AG04449 (cell line): ENCODE measurements at regions not wholly inside any gene's neighbourhood (a gene's known extent, or its start where the extent isn't known, plus 50 kb on each side); places are given as distances from the start of the nearest gene placed in this dataset.

Experiments used
- CTCF ChIA-PET: fragments of 350-600 bp; formaldehyde crosslinking; extraction: SDS; loops from one replicate; lab custom pipeline; 2021; ENCODE audit warnings: antibody characterized with exemption; lab: Yijun Ruan, JAX
- POLR2A ChIA-PET: fragments of 400-600, 350-600 bp; formaldehyde crosslinking; extraction: SDS; loops from one replicate; lab custom pipeline; 2020; ENCODE audit warnings: antibody characterized with exemption, inconsistent platforms; lab: Yijun Ruan, JAX
- DNase-seq: peaks from one replicate; pipeline ENCODE4 v3.0.0-alpha.2; 2010; ENCODE audit warnings: low read depth, low spot score
- H3K4me3 ChIP-seq: 2 replicates; pipeline ENCODE4 v1.5.1; 2011; ENCODE audit warnings: low read depth, mild to moderate bottlenecking, control low read depth, low read length
- TF ChIP-seq, protein P1 (sequence below): IDR thresholded peaks from one replicate; pipeline ENCODE4 v1.5.1; 2011; ENCODE audit warnings: mild to moderate bottlenecking, moderate library complexity, low read length, control low read depth, inconsistent platforms; ENCODE audit not compliant: insufficient read depth; ENCODE audit errors: missing control alignments

DNA sequence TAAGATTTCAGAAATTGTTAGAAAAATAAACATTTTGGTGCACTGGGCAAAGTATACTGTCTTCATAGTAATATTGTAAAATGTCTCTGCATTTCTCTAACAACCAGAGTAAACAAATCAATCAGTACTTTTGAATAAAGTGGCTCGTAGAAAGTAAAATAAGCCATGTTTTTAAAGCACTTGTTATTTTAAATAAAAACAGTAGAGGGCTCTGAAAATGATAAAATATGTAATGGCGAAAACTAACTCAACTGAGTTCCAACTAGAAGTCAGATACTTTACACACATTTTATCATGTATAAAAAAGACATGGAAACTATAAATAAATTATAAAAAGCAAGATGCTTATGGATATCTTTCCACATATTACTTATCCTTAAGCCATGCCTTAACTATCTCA, 1134.4 kb downstream of the PDHA2 start:
- TF ChIP-seq, protein P1, sequence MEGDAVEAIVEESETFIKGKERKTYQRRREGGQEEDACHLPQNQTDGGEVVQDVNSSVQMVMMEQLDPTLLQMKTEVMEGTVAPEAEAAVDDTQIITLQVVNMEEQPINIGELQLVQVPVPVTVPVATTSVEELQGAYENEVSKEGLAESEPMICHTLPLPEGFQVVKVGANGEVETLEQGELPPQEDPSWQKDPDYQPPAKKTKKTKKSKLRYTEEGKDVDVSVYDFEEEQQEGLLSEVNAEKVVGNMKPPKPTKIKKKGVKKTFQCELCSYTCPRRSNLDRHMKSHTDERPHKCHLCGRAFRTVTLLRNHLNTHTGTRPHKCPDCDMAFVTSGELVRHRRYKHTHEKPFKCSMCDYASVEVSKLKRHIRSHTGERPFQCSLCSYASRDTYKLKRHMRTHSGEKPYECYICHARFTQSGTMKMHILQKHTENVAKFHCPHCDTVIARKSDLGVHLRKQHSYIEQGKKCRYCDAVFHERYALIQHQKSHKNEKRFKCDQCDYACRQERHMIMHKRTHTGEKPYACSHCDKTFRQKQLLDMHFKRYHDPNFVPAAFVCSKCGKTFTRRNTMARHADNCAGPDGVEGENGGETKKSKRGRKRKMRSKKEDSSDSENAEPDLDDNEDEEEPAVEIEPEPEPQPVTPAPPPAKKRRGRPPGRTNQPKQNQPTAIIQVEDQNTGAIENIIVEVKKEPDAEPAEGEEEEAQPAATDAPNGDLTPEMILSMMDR: no peak
- H3K4me3 ChIP-seq: no peak overlapping the region
- CTCF ChIA-PET: no interaction called here
- no peak for DNase-seq
- POLR2A ChIA-PET: no interaction called here

DNA sequence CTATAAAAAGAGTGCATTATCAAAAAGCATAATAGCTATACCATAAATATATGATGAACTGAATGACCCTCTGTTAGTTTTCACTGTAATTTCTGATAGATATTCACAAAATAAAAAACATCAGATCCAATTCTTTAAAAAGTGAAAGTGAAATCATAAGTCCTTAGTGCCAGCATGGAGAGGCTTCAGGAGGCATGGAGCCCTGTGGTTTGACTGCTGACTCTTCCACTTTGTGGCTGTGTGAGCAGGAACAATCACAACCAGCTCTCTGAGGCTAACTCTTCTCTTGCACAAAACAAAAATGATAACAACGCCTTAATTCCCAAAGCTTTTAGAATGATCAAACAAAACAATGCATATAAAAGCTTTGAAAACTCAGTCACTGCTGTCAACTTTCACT, 1143.9 kb downstream of the PDHA2 start:
- ChIA-PET POLR2A (no interaction called here), CTCF (no interaction called here)
- DNase-seq: no peak
- TF ChIP-seq, protein P1: no peak
- H3K4me3 ChIP-seq: no peak overlapping the region

DNA sequence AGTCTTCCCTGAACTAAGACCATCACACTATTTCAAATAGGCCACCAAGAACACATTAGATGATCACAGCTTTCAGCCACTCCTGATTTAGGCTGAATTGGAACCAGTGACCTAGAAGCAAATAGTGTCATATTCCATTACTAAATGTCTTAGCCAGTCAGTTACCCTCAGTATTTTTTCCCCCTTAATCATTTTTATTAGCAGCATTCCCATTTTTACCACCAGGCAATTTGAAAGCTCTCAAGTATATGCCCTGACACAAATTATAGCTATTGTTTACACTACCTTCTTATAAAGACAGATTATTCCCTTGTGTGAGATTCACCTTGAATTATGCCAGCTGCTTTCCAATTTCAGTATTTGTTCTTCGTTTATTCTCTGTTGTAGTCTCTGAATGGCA, 1146.9 kb downstream of the PDHA2 start:
- no peak for DNase-seq
- ChIA-PET CTCF (no interaction called here), POLR2A (no interaction called here)
- TF ChIP-seq, protein P1: no peak
- H3K4me3 ChIP-seq: no peak overlapping the region

DNA sequence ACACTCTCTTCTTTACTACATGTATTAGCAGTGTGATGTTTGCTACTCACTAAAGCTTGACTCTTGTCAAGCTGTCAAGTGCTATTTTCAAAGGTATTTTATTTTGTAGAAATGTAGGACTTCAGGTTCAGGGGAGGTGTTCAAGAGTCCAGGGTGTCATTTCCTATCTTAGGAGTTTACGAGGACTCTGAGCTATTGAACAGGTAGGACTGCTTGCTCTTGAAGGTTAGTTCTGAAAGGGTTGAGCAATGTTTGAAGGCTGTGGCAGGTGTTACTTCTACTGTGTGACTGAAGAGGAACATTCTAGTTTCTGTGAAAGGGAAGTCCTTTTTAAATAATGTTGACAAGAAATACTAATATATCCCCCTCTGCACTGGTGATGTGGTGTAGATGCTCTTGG, 1151.2 kb downstream of the PDHA2 start:
- ChIA-PET POLR2A (no interaction called here), CTCF (no interaction called here)
- no peak overlapping the region for H3K4me3 ChIP-seq
- DNase-seq: no peak
- TF ChIP-seq, protein P1: no peak

DNA sequence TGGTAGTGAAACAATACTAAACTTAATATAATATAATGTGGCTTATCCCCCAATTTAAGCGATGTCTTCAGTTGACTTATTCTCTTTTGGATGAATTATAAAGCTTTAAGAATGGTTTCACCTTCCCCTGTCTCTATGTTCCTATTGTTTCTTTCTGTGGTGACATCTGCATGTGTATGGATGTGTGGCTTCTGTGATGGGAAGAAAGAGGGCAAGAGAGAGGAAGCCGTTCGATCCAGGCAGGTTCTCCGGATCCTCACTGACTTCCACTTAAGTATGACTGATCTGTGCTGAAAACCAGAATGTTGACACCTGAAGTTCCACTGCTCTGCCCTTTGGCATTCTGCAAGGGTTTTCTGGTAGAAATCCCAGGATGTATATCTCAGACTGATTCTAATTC, 1150.8 kb downstream of the STPG2 start:
- TF ChIP-seq, protein P1: no peak
- no peak for DNase-seq
- POLR2A ChIA-PET: no interaction called here
- CTCF ChIA-PET: no interaction called here
- no peak overlapping the region for H3K4me3 ChIP-seq

DNA sequence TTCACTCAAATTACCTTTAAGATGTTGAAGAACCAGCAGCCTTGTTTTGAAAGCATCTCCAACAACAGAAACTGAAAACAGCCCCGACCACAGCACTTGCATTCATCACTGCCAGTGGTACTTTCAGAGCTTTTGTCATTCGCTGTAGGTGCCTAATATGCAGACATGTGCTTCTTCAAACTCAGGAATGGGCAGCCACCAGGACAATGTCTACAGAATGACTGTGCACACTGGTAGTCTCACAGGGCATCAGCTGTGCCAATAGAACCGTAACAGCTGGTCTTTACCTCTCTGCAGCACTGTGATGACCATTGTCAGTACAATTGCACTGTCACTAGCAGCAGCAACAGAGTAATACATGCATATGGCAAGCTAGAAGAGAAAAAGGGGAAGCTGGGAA, 1149.7 kb downstream of the STPG2 start:
- no peak overlapping the region for H3K4me3 ChIP-seq
- CTCF ChIA-PET: no interaction called here
- DNase-seq: no peak
- POLR2A ChIA-PET: no interaction called here
- TF ChIP-seq, protein P1: no peak

DNA sequence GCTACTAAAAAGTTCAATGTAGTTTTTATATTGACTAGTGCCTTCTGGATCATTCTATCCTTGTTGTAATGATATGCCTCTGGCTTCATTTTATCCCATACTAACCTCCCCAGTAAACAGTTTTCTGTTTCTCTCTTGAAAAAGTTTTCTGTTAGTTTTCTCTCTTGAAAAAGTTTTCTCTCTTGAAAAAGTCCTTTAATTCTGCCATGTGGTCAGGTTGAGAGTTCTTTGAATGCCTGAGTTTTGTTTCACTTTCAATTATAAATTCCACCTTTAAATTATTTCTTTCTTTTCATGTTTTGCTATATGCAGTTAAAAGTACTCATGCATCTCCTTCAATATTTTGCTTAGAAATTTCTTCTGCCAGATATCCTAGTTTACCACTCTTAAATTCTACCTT, 1139.6 kb downstream of the STPG2 start:
- TF ChIP-seq, protein P1: no peak
- POLR2A ChIA-PET: no interaction called here
- no peak for DNase-seq
- CTCF ChIA-PET: no interaction called here
- H3K4me3 ChIP-seq: no peak overlapping the region
